ENCODE measurements at regions not wholly inside any gene's neighbourhood (a gene's known extent, or its start where the extent isn't known, plus 50 kb on each side); places are given as distances from the start of the nearest gene placed in this dataset.

DNA sequence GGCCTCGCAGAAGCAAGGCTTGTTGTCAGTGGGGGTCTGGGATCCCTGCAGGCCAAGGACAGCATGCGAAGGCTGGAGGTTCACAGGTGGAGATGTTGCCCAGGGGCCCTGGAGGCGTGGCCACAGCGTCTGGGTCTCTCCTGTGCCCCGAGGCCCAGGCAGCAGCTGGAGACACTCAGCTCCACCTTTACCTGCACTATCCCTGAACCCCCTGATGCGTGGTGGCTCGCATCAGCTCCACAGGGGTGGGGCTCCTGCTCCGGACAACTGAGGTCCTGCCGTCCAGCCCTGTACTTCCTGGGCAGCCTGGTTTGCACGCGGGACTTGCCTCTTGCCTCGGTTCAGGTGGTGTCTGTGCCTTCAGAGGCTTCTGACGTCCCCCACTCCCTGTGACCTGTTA lies 54.6 kb upstream of the ZNF32 start:
- TF ChIP-seq, protein P1, sequence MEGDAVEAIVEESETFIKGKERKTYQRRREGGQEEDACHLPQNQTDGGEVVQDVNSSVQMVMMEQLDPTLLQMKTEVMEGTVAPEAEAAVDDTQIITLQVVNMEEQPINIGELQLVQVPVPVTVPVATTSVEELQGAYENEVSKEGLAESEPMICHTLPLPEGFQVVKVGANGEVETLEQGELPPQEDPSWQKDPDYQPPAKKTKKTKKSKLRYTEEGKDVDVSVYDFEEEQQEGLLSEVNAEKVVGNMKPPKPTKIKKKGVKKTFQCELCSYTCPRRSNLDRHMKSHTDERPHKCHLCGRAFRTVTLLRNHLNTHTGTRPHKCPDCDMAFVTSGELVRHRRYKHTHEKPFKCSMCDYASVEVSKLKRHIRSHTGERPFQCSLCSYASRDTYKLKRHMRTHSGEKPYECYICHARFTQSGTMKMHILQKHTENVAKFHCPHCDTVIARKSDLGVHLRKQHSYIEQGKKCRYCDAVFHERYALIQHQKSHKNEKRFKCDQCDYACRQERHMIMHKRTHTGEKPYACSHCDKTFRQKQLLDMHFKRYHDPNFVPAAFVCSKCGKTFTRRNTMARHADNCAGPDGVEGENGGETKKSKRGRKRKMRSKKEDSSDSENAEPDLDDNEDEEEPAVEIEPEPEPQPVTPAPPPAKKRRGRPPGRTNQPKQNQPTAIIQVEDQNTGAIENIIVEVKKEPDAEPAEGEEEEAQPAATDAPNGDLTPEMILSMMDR (conservative IDR thresholded peaks at IDR 0.05; ENCODE audit: low read depth, low read length) = no peak
- no peak overlapping the region for H3K4me3 ChIP-seq (ENCODE audit: low read depth, low read length)
- DNase-seq (ENCODE audit: low read depth) = no peak

DNA sequence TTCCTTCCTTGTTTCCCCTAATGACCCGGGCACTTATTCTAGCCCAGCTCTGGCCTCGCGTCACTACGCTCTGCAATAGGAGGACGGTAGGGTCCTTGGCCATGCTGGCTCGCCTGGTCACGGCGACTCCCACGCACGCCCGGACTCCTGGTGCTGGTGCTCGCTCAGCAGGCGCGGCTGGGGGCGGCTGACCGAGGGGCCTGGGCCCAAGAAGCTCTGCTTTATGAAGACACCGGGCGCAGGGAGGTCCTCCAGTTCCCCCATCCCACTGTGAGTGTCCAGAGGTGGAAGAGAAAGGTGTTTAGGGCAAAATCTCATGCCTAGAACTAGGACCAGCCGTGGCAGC lies 54.2 kb upstream of the ZNF32 start:
- no peak overlapping the region for H3K4me3 ChIP-seq (ENCODE audit: low read depth, low read length)
- TF ChIP-seq, protein P1 (conservative IDR thresholded peaks at IDR 0.05; ENCODE audit: low read depth, low read length) = no peak
- no peak for DNase-seq (ENCODE audit: low read depth)

DNA sequence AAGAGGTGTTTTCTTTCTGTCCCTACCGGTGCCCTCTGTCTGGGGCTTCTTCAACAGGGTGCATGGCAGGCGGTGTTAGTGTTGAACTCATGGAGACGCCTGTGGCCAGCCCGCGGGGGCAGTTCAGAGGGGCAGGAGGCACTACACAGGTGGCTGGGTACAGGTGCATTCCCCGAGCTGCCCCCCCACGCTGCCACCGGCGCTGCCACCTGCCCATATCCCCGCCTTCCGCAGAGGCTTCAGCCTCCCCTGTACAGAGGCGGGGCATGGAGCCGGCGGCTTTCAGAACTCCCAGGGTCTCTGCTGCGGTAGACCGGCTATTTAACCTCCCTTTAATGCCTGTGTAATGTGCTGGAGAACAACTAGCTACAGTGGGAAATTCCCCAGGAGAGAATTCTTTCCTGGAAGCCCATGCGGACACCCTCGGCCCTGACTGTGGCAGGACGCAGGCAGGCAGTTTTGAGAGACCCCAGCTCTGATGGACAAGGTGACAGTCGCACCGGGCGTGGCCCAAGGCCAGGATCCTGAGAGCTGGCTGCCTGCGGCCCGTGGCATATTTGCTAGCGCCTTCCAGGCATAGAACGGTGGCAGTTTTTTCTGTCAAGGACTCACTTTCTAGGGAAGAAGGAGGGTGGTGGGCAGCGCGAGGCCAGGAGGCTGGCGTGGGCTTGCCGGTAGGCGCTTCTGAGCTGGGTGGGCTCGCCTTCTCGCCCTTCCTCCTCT lies 53.7 kb upstream of the ZNF32 start:
- DNase-seq (ENCODE audit: low read depth) = no peak
- H3K4me3 ChIP-seq (ENCODE audit: low read depth, low read length) = no peak overlapping the region
- TF ChIP-seq, protein P1 (conservative IDR thresholded peaks at IDR 0.05; ENCODE audit: low read depth, low read length) = no peak

DNA sequence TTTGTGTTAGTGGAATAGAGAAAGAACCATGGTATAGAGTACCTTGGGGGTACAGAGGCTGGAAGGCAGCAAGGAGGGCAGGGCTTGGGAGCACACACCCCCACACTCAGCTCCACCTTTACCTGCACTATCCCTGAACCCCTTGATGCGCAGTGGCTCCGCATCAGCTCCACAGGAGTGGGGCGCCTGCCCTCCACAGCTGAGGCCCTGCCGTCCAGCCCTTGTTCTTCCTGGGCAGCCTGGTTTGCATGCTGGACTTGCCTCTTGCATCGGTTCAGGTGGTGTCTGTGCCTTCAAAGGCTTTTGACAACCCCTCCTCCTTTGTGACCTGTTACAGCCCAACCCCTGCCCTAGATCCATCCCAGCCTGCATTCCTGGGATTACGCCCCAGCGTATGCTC lies 52.6 kb upstream of the ZNF32 start:
- TF ChIP-seq, protein P1 (conservative IDR thresholded peaks at IDR 0.05; ENCODE audit: low read depth, low read length) = no peak
- no peak overlapping the region for H3K4me3 ChIP-seq (ENCODE audit: low read depth, low read length)
- no peak for DNase-seq (ENCODE audit: low read depth)

DNA sequence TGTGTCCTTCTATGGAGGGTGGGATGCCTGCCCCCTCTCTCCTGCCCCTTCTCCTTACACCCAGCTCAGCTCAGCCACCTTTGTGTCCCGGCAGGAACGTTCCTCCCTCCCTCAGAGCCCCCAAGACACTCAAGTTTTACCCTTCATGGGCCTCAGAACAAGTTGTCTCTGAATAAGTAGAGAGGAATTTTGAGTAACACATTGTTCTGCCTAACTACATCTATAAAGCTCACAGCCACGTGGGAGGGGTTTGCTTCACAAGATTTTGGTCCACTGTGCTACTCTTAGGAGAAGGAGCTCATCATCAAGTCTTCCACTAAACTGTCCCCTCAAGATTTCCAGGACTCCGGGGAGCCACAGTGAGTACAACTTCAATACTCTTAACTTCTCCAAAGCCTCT lies 51.6 kb upstream of the ZNF32 start:
- H3K4me3 ChIP-seq (ENCODE audit: low read depth, low read length) = no peak overlapping the region
- TF ChIP-seq, protein P1 (conservative IDR thresholded peaks at IDR 0.05; ENCODE audit: low read depth, low read length) = no peak

DNA sequence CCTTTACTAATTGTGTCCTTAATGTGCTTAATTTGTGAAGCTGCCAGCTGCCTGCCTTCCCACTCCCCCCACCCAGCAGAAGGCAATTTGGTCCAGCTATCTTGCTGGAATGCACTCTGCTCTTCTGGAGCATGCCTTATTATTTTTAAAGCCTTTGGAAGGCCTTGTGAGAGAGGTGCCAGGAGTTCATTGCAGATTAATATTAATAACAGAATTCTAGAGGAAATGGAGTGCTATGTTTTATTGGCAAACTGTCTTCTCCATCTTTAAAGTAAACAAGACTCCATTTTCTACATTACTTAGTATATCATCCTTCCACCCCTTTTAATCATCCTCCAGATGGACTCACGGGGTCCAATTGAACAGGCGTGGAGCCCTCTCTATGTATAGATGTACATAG lies 50.8 kb upstream of the ZNF32 start:
- TF ChIP-seq, protein P1 (conservative IDR thresholded peaks at IDR 0.05; ENCODE audit: low read depth, low read length) = no peak
- no peak overlapping the region for H3K4me3 ChIP-seq (ENCODE audit: low read depth, low read length)
- no peak for DNase-seq (ENCODE audit: low read depth)

More for the DNA sequence above, 51.6 kb upstream of the ZNF32 start:
- no peak for DNase-seq (ENCODE audit: low read depth)

All from choroid plexus epithelial cell (primary cell).